Lung (tissue), 11 donors: ENCODE measurements at regions not wholly inside any gene's neighbourhood (a gene's known extent, or its start where the extent isn't known, plus 50 kb on each side); places are given as distances from the start of the nearest gene placed in this dataset.

Experiments used
- ATAC-seq: fragments of 200-7000 bp; cut with Tn5 transposase; one replicate; pipeline ENCODE4 v1.9.1; 2020; ENCODE audit warnings: moderate number of reproducible peaks; ENCODE audit not compliant: insufficient read depth, low FRiP score
- DNase-seq, 3 donors: peaks; one replicate each; pipeline ENCODE4 v3.0.0-alpha.2; 2013 to 2017
- H3K27ac ChIP-seq, 2 donors: one replicate each; pipeline ENCODE4 v1.5.1; 2013; ENCODE audit warnings: mild to moderate bottlenecking in 2 of 2, moderate library complexity in 2 of 2, control low read depth in 1 of 2, inconsistent platforms in 1 of 2, low read depth in 1 of 2, low read length in 1 of 2
- H3K27me3 ChIP-seq, 3 donors: one replicate each; pipeline ENCODE4 v1.5.1; 2013; ENCODE audit warnings: low read length in 2 of 3; ENCODE audit not compliant: control insufficient read depth in 3 of 3, insufficient read depth in 3 of 3
- H3K36me3 ChIP-seq, 4 donors: one replicate each; pipeline ENCODE4 v1.5.1; 2013; ENCODE audit warnings: low read length in 4 of 4, mild to moderate bottlenecking in 1 of 4, moderate library complexity in 1 of 4; ENCODE audit not compliant: control insufficient read depth in 4 of 4, insufficient read depth in 4 of 4
- H3K4me1 ChIP-seq, 5 donors: one replicate each; pipeline ENCODE4 v1.5.1; 2013; ENCODE audit warnings: low read length in 5 of 5, mild to moderate bottlenecking in 2 of 5, moderate library complexity in 1 of 5; ENCODE audit not compliant: control insufficient read depth in 5 of 5, insufficient read depth in 5 of 5
- H3K4me3 ChIP-seq: one replicate; pipeline ENCODE4 v1.5.1; 2013; ENCODE audit warnings: mild to moderate bottlenecking, control low read depth, moderate library complexity
- H3K9ac ChIP-seq, 2 donors: one replicate each; pipeline ENCODE4 v1.5.1; 2013; ENCODE audit warnings: low read length in 2 of 2, control low read depth in 1 of 2; ENCODE audit not compliant: insufficient read depth in 1 of 2
- H3K9me3 ChIP-seq, 4 donors: one replicate each; pipeline ENCODE4 v1.5.1; 2013; ENCODE audit warnings: low read length in 3 of 4, mild to moderate bottlenecking in 1 of 4, moderate library complexity in 1 of 4; ENCODE audit not compliant: control insufficient read depth in 4 of 4, insufficient read depth in 3 of 4
- WGBS, 2 donors: extraction: QIAGEN DNeasy Blood & Tissue Kit; methylation state at CpG; one replicate each; pipeline ENCODE4 v1.1.7; 2013; 5-methylcytosine and 5-hydroxymethylcytosine counted together
- TF ChIP-seq, protein P1 (sequence below): IDR thresholded peaks from 2 replicates; pipeline ENCODE4 v1.5.1; 2012; ENCODE audit warnings: mild to moderate bottlenecking; ENCODE audit errors: control extremely low read depth, extremely low read depth
- donor health status: control.
- donor health status: control.
- donor health status: Bipolar disorder and iron deficiency.
- donor health status: healthy.
- donor health status: DM: yes; HTN: yes; CAD: no.

DNA sequence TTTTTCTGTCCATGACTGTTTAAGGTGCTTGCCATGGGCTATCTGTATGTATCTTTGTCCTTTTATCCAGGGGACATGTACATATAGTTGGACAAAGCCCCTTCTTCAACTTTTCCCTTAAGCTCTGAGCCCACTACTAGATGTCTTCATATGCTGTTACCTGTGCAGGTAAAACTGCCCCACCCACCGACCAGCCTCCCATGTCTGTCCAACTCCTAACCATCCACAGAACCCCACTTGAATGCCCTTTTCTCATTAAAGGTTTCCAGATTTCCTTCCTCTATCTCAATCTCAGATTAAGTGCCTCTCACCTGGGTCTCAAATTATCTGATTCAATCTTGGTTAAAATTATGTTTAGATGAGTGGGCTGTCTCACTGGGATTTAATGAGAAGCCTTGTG is 136.3 kb downstream of the RNASET2 start:
- Histone ChIP-seq H3K27me3 (no peaks in the 10 kb centered on the region), H3K27ac (no peak overlapping the region), H3K4me3 (no peak overlapping the region), H3K9me3 (no peaks in the 10 kb centered on the region), H3K9ac (no peak overlapping the region), H3K36me3 (no peaks in the 10 kb centered on the region), H3K4me1 (no peaks in the 10 kb centered on the region)
- TF ChIP-seq, protein P1, sequence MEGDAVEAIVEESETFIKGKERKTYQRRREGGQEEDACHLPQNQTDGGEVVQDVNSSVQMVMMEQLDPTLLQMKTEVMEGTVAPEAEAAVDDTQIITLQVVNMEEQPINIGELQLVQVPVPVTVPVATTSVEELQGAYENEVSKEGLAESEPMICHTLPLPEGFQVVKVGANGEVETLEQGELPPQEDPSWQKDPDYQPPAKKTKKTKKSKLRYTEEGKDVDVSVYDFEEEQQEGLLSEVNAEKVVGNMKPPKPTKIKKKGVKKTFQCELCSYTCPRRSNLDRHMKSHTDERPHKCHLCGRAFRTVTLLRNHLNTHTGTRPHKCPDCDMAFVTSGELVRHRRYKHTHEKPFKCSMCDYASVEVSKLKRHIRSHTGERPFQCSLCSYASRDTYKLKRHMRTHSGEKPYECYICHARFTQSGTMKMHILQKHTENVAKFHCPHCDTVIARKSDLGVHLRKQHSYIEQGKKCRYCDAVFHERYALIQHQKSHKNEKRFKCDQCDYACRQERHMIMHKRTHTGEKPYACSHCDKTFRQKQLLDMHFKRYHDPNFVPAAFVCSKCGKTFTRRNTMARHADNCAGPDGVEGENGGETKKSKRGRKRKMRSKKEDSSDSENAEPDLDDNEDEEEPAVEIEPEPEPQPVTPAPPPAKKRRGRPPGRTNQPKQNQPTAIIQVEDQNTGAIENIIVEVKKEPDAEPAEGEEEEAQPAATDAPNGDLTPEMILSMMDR, result no peak
- WGBS, 2 donors, result 80 to 96% methylated on average over 1 of the region's 1 CpG
- DNase-seq (no peak), ATAC-seq (no peak)

DNA sequence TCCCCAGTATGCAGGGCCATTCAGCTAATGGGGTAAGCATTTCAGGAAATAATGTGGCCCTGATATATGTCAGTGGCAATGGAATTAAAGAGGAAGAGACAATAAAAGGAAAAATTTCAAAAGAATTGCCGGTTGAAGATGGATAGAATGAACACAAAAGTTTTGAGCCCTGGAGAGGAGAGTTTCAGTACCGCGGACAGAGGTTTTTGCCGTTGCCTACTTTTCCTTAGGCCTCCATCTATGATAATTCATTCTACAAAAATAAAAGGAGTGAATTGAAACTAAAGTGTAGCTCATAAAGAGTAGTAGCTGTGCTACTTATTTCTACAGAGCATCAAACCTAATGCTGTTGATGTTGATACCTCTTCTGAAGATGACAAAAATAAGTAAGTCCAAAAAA is 140.7 kb downstream of the RNASET2 start:
- Histone ChIP-seq H3K27me3 (no peaks in the 10 kb centered on the region), H3K4me1 (no peaks in the 10 kb centered on the region), H3K4me3 (no peak overlapping the region), H3K9ac (no peak overlapping the region), H3K27ac (no peak overlapping the region), H3K9me3 (no peaks in the 10 kb centered on the region), H3K36me3 (no peaks in the 10 kb centered on the region)
- DNase-seq, result peak in 2 of 3 donors; percentile 3 to 41
- ATAC-seq, result no peak
- TF ChIP-seq, protein P1, result no peak
- WGBS, 2 donors, result 67 to 69% methylated on average over 4 of the region's 4 CpGs

GRCh38 chr6:166814390-166814789 is 142.0 kb downstream of the RNASET2 start:
- Histone ChIP-seq H3K9me3 (no peaks in the 10 kb centered on the region), H3K4me1 (no peaks in the 10 kb centered on the region), H3K27ac (no peak overlapping the region), H3K27me3 (no peaks in the 10 kb centered on the region), H3K4me3 (no peak overlapping the region), H3K36me3 (no peaks in the 10 kb centered on the region), H3K9ac (no peak overlapping the region)
- DNase-seq (no peak), ATAC-seq (no peak)
- TF ChIP-seq, protein P1, result no peak
- WGBS, 2 donors, result 77 to 83% methylated on average over 7 of the region's 7 CpGs

GRCh38 chr6:166813461-166813860 is 142.9 kb downstream of the RNASET2 start:
- 92 to 96% methylated on average over 4 of the region's 4 CpGs for WGBS, 2 donors
- Histone ChIP-seq H3K4me3 (no peak overlapping the region), H3K9me3 (no peaks in the 10 kb centered on the region), H3K27me3 (no peaks in the 10 kb centered on the region), H3K4me1 (no peaks in the 10 kb centered on the region), H3K36me3 (no peaks in the 10 kb centered on the region), H3K9ac (no peak overlapping the region), H3K27ac (no peak overlapping the region)
- no peak for ATAC-seq
- no peak for DNase-seq
- TF ChIP-seq, protein P1, result no peak
